ENCODE measurements at regions not wholly inside any gene's neighbourhood (a gene's known extent, or its start where the extent isn't known, plus 50 kb on each side); places are given as distances from the start of the nearest gene placed in this dataset.
A peak's percentile ranks its signal among the peaks of the same experiment; 100 is the strongest.

DNA sequence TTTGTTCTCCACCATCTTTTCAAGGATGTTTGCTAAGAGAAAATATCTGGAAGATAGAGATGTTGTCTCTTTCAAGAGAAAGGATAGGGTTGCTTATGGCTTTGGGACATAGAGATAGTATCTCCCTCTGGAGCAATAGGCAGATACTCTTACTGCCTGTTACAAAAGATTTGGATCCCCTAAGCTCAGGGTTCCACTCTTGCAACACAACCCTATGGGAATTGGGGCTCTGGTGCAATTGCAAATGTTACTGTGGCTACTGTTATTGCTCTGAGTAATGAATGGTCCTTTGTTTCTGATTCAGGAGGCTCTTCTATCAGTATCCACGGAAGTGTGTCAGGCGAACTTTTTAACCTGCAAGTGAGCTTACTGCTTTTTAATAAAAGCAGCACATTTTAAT is 88.8 kb downstream of the GPR85 start:
- no CpG with 5 or more reads among the region's 2 CpGs for WGBS (ENCODE audit: insufficient coverage, low lambda C conversion rate)
- no peak for DNase-seq
- Histone ChIP-seq H3K9me3 (ENCODE audit: control insufficient read depth, low read depth, low read length) (no peaks in the 10 kb centered on the region), H3K36me3 (ENCODE audit: control insufficient read depth, insufficient read depth, low read length) (no peaks in the 10 kb centered on the region), H3K4me1 (ENCODE audit: control insufficient read depth, insufficient read depth, low read length) (no peaks in the 10 kb centered on the region), H3K27ac (ENCODE audit: low read length) (no peak overlapping the region), H3K4me3 (ENCODE audit: low read length) (no peak overlapping the region), H3K27me3 (ENCODE audit: control insufficient read depth, insufficient read depth, low read length) (no peaks in the 10 kb centered on the region)

DNA sequence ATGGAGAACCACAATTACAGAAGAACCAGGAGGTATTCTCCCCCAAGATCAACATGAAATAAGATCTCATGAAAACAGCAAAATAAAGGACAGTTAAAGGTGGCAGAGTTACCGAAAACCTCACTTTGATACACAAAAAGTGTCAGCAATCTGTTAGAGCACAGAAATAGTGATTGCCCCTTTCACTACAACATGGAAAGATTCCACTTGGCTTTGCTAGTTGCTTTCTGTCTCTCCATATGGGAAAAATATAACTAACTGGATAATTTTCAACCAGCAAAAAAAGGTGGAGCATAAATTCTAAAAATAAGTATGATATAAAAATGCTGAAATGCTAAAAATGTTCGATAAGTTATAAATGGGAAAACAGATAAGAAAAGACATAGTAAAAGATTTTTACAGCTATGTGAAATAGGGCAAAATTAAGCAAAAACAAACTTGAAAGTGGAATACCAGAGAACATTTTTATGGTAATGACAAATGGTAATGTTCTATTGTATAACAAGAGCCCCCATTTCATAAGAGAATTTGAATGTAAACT is 90.2 kb downstream of the GPR85 start:
- WGBS (ENCODE audit: insufficient coverage, low lambda C conversion rate), result 100% methylated on average over 2 of the region's 2 CpGs
- DNase-seq, result no peak

DNA sequence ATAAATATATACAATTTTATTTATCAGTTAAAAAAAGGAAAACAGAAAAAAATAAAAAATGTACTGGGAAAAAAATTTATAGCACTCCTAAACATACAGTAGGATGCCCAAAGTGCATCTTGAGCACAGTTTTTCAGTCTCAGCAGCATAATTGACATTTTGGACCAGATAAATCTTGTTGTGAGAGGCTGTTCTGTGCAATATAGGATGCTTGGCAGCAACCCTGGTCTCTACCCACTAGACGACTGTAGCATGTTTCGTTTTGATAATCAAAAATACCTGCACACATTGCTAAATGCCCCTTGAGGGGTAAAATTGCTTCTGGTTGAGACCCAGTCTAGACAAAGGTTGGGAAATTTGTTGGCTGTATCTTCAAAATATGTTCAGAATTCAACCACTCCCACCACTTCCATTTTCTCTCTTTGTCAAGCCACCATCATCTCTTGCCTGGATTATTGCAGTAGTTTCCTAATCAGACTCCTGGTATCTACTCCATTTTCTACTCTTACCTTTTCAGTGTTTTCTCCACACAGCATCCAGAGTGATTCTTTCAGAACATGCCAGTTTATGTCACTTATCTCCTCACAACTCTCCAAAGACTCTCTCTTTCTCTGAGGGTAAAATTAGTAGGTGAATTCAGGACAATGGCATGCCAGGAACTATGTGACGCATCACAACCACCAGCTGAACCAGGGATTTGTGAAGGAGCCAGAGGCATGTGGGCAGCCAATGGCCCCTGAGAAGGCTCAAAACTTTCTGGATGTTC is 91.4 kb downstream of the GPR85 start:
- 100% methylated on average over 1 of the region's 3 CpGs for WGBS (ENCODE audit: insufficient coverage, low lambda C conversion rate)
- Histone ChIP-seq H3K27ac (ENCODE audit: low read length) (no peak overlapping the region), H3K4me1 (ENCODE audit: control insufficient read depth, insufficient read depth, low read length) (no peaks in the 10 kb centered on the region), H3K4me3 (ENCODE audit: low read length) (no peak overlapping the region), H3K9me3 (ENCODE audit: control insufficient read depth, low read depth, low read length) (no peaks in the 10 kb centered on the region), H3K36me3 (ENCODE audit: control insufficient read depth, insufficient read depth, low read length) (no peaks in the 10 kb centered on the region), H3K27me3 (ENCODE audit: control insufficient read depth, insufficient read depth, low read length) (no peaks in the 10 kb centered on the region)
- DNase-seq, result no peak

More for the DNA sequence above, 90.2 kb downstream of the GPR85 start:
- no peaks in the 10 kb centered on the region for H3K36me3 ChIP-seq (ENCODE audit: control insufficient read depth, insufficient read depth, low read length)
- H3K4me3 ChIP-seq (ENCODE audit: low read length), result no peak overlapping the region
- H3K9me3 ChIP-seq (ENCODE audit: control insufficient read depth, low read depth, low read length), result no peaks in the 10 kb centered on the region
- no peaks in the 10 kb centered on the region for H3K4me1 ChIP-seq (ENCODE audit: control insufficient read depth, insufficient read depth, low read length)
- H3K27me3 ChIP-seq (ENCODE audit: control insufficient read depth, insufficient read depth, low read length), result no peaks in the 10 kb centered on the region
- no peak overlapping the region for H3K27ac ChIP-seq (ENCODE audit: low read length)

- 100% methylated on average over 2 of the region's 3 CpGs for WGBS (ENCODE audit: insufficient coverage, low lambda C conversion rate)
- no peaks in the 10 kb centered on the region for H3K36me3 ChIP-seq (ENCODE audit: control insufficient read depth, insufficient read depth, low read length)
- H3K27me3 ChIP-seq (ENCODE audit: control insufficient read depth, insufficient read depth, low read length), result no peaks in the 10 kb centered on the region
- H3K4me1 ChIP-seq (ENCODE audit: control insufficient read depth, insufficient read depth, low read length), result no peaks in the 10 kb centered on the region
- no peak overlapping the region for H3K27ac ChIP-seq (ENCODE audit: low read length)
- no peak for DNase-seq
- no peaks in the 10 kb centered on the region for H3K9me3 ChIP-seq (ENCODE audit: control insufficient read depth, low read depth, low read length)
- H3K4me3 ChIP-seq (ENCODE audit: low read length), result no peak overlapping the region
Measured at GRCh38 chr7:112994656-112995055, 92.0 kb downstream of the GPR85 start.

GRCh38 chr7:112990624-112991023 is 96.0 kb downstream of the GPR85 start:
- no CpG with 5 or more reads among the region's 2 CpGs for WGBS (ENCODE audit: insufficient coverage, low lambda C conversion rate)
- Histone ChIP-seq H3K27me3 (ENCODE audit: control insufficient read depth, insufficient read depth, low read length) (no peaks in the 10 kb centered on the region), H3K9me3 (ENCODE audit: control insufficient read depth, low read depth, low read length) (no peaks in the 10 kb centered on the region), H3K27ac (ENCODE audit: low read length) (no peak overlapping the region), H3K36me3 (ENCODE audit: control insufficient read depth, insufficient read depth, low read length) (no peaks in the 10 kb centered on the region), H3K4me1 (ENCODE audit: control insufficient read depth, insufficient read depth, low read length) (no peaks in the 10 kb centered on the region), H3K4me3 (ENCODE audit: low read length) (no peak overlapping the region)
- DNase-seq, result no peak

GRCh38 chr7:112989531-112989930 is 97.1 kb downstream of the GPR85 start:
- peak; percentile 10 to 41 for DNase-seq
- no peak overlapping the region for H3K4me3 ChIP-seq (ENCODE audit: low read length)
- no peaks in the 10 kb centered on the region for H3K4me1 ChIP-seq (ENCODE audit: control insufficient read depth, insufficient read depth, low read length)
- no peaks in the 10 kb centered on the region for H3K36me3 ChIP-seq (ENCODE audit: control insufficient read depth, insufficient read depth, low read length)
- no peaks in the 10 kb centered on the region for H3K9me3 ChIP-seq (ENCODE audit: control insufficient read depth, low read depth, low read length)
- H3K27ac ChIP-seq (ENCODE audit: low read length), result no peak overlapping the region
- H3K27me3 ChIP-seq (ENCODE audit: control insufficient read depth, insufficient read depth, low read length), result no peaks in the 10 kb centered on the region

DNA sequence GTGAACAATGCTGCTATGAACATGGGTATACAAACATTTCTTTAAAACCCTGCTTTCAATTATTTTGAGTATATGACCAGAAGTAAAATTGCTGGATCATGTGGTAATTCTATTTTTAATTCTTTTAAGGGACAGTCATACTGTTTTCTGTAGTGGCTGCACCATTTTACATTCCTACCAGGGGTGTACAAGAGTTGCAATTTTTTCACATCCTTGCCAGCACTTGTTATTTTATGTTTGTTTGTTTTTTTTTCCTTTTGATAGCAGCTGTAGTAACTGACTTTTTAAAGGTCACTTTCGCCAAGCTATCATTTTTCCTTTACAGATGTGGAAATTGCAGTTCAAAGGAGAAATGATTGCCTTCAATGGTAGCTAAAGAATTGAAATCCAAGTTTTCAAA is 99.5 kb downstream of the GPR85 start:
- DNase-seq, result no peak
- Histone ChIP-seq H3K36me3 (ENCODE audit: control insufficient read depth, insufficient read depth, low read length) (no peaks in the 10 kb centered on the region), H3K27ac (ENCODE audit: low read length) (no peak overlapping the region), H3K27me3 (ENCODE audit: control insufficient read depth, insufficient read depth, low read length) (no peaks in the 10 kb centered on the region), H3K9me3 (ENCODE audit: control insufficient read depth, low read depth, low read length) (no peaks in the 10 kb centered on the region), H3K4me1 (ENCODE audit: control insufficient read depth, insufficient read depth, low read length) (no peaks in the 10 kb centered on the region), H3K4me3 (ENCODE audit: low read length) (no peak overlapping the region)
- WGBS (ENCODE audit: insufficient coverage, low lambda C conversion rate), result 60% methylated on average over 1 of the region's 1 CpG

GRCh38 chr7:112986256-112987031 is 100.2 kb downstream of the GPR85 start:
- H3K9me3 ChIP-seq (ENCODE audit: control insufficient read depth, low read depth, low read length), result no peaks in the 10 kb centered on the region
- H3K27me3 ChIP-seq (ENCODE audit: control insufficient read depth, insufficient read depth, low read length), result no peaks in the 10 kb centered on the region
- H3K4me3 ChIP-seq (ENCODE audit: low read length), result no peak overlapping the region
- no peaks in the 10 kb centered on the region for H3K4me1 ChIP-seq (ENCODE audit: control insufficient read depth, insufficient read depth, low read length)
- WGBS (ENCODE audit: insufficient coverage, low lambda C conversion rate), result 60% methylated on average over 3 of the region's 3 CpGs
- H3K27ac ChIP-seq (ENCODE audit: low read length), result no peak overlapping the region
- no peaks in the 10 kb centered on the region for H3K36me3 ChIP-seq (ENCODE audit: control insufficient read depth, insufficient read depth, low read length)
- no peak for DNase-seq

GRCh38 chr7:112985377-112985987 is 101.1 kb downstream of the GPR85 start:
- Histone ChIP-seq H3K4me3 (ENCODE audit: low read length) (no peak overlapping the region), H3K4me1 (ENCODE audit: control insufficient read depth, insufficient read depth, low read length) (no peaks in the 10 kb centered on the region), H3K9me3 (ENCODE audit: control insufficient read depth, low read depth, low read length) (no peaks in the 10 kb centered on the region), H3K27me3 (ENCODE audit: control insufficient read depth, insufficient read depth, low read length) (no peaks in the 10 kb centered on the region), H3K36me3 (ENCODE audit: control insufficient read depth, insufficient read depth, low read length) (no peaks in the 10 kb centered on the region), H3K27ac (ENCODE audit: low read length) (no peak overlapping the region)
- WGBS (ENCODE audit: insufficient coverage, low lambda C conversion rate), result 40% methylated on average over 2 of the region's 9 CpGs
- DNase-seq, result peak; percentile 2 to 39

DNA sequence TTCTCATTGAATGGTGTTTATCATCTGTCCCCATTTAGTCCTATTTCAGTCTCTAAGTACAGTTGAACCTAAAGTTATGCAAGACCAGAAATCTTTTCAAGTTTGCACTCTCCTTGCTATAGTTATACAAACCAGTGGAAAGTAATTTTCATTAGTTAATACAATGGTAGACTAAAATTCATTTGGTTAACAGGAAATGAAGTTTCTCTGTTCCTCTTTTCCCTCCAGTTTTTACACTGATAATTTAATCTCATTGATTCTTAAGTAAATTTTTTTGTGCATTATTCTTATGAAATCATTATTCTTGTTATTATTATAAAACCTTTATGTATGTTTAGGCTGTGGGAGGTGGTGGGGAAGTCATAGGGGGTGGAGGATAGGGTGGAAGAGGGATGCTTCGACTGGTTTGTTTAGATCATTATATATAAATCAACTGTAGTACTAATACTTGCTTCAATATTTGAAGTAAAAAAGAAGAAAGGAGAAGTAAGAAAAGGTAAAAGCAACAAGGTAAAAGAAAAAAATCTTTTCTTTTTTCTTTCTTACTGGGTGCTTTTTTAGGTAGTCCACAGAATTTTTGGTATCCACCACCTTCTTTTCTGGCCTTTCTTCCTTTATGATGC is 104.1 kb downstream of the GPR85 start:
- WGBS (ENCODE audit: insufficient coverage, low lambda C conversion rate), result no CpG with 5 or more reads among the region's 1 CpG
- Histone ChIP-seq H3K4me1 (ENCODE audit: control insufficient read depth, insufficient read depth, low read length) (no peaks in the 10 kb centered on the region), H3K27me3 (ENCODE audit: control insufficient read depth, insufficient read depth, low read length) (no peaks in the 10 kb centered on the region), H3K27ac (ENCODE audit: low read length) (no peak overlapping the region), H3K36me3 (ENCODE audit: control insufficient read depth, insufficient read depth, low read length) (no peaks in the 10 kb centered on the region), H3K4me3 (ENCODE audit: low read length) (no peak overlapping the region), H3K9me3 (ENCODE audit: control insufficient read depth, low read depth, low read length) (no peaks in the 10 kb centered on the region)
- DNase-seq, result no peak

Measured in large intestine (tissue), 3 donors.